ENCODE measurements at regions not wholly inside any gene's neighbourhood (a gene's known extent, or its start where the extent isn't known, plus 50 kb on each side); places are given as distances from the start of the nearest gene placed in this dataset.

- whole genome bisulfite sequencing (ENCODE audit: insufficient coverage): no CpG with 5 or more reads among the region's 2 CpGs
- Histone ChIP-seq H4K20me1 (ENCODE audit: insufficient read depth, low read length) (no peaks in the 10 kb centered on the region), H3K9ac (ENCODE audit: insufficient read depth, low read length, poor library complexity, severe bottlenecking) (no peak overlapping the region), H3K27ac (ENCODE audit: low read depth in 1 of 2, low read length in 2 of 2) (no peak overlapping the region), H3K9me3 (replicated peaks in 1 of 2; ENCODE audit: control insufficient read depth in 1 of 2, insufficient read depth in 1 of 2, low read length in 2 of 2) (peaks cover 0 to 3% of the 10 kb centered on the region in 2 donors), H3K36me3 (replicated peaks in 1 of 2; ENCODE audit: control insufficient read depth in 1 of 2, insufficient read depth in 2 of 2, low read length in 2 of 2) (no peaks in the 10 kb centered on the region), H3K79me2 (ENCODE audit: insufficient read depth, low read length) (no peaks in the 10 kb centered on the region), H3K4me2 (replicated peaks; ENCODE audit: extremely low read depth, low read length, poor library complexity, severe bottlenecking) (no peak overlapping the region), H3K4me3 (replicated peaks in 1 of 3; ENCODE audit: low read depth in 2 of 3, low read length in 3 of 3) (no peak overlapping the region), H2AFZ (ENCODE audit: insufficient read depth, low read depth, low read length, poor library complexity, severe bottlenecking) (no peak overlapping the region), H3K4me1 (ENCODE audit: control insufficient read depth in 1 of 2, insufficient read depth in 2 of 2, low read length in 2 of 2) (no peaks in the 10 kb centered on the region), H3K27me3 (ENCODE audit: control insufficient read depth in 2 of 2, insufficient read depth in 2 of 2, low read length in 2 of 2) (no peaks in the 10 kb centered on the region)
- intact Hi-C loops (cut with micrococcal nuclease): no loop called here
- no peaks in the 10 kb centered on the region for H3K27me3 Mint-ChIP-seq (ENCODE audit: low read depth in 3 of 3)
- TF ChIP-seq CTCF (IDR thresholded peaks at IDR 0.05): no peak
- no peak overlapping the region for H3K4me3 Mint-ChIP-seq
- H3K9me3 Mint-ChIP-seq: peaks cover 0 to 17% (median 5%) of the 10 kb centered on the region in 7 donors
- peak in 1 of 3 donors; percentile 5 for DNase-seq
- H3K27ac Mint-ChIP-seq: no peak overlapping the region
- no peaks in the 10 kb centered on the region for H3K36me3 Mint-ChIP-seq
- peaks cover 3% of the 10 kb centered on the region for H3K4me1 Mint-ChIP-seq
These were observed 364.6 kb upstream of the NOCT start for GRCh38 chr4:138650929-138651448.

GRCh38 chr4:138650495-138650894 lies 365.1 kb upstream of the NOCT start:
- H3K27ac Mint-ChIP-seq: no peak overlapping the region
- peaks cover 0 to 3% of the 10 kb centered on the region in 2 donors for H3K9me3 ChIP-seq (replicated peaks in 1 of 2; ENCODE audit: control insufficient read depth in 1 of 2, insufficient read depth in 1 of 2, low read length in 2 of 2)
- no peaks in the 10 kb centered on the region for H3K79me2 ChIP-seq (ENCODE audit: insufficient read depth, low read length)
- H3K4me2 ChIP-seq (replicated peaks; ENCODE audit: extremely low read depth, low read length, poor library complexity, severe bottlenecking): no peak overlapping the region
- no peak overlapping the region for H3K4me3 ChIP-seq (replicated peaks in 1 of 3; ENCODE audit: low read depth in 2 of 3, low read length in 3 of 3)
- peaks cover 3% of the 10 kb centered on the region for H3K4me1 Mint-ChIP-seq
- no peak overlapping the region for H2AFZ ChIP-seq (ENCODE audit: insufficient read depth, low read depth, low read length, poor library complexity, severe bottlenecking)
- no CpG with 5 or more reads among the region's 3 CpGs for WGBS (ENCODE audit: insufficient coverage)
- peaks cover 0 to 1% (median 0%) of the 10 kb centered on the region in 3 donors for H3K27me3 Mint-ChIP-seq (ENCODE audit: low read depth in 3 of 3)
- H3K4me1 ChIP-seq (ENCODE audit: control insufficient read depth in 1 of 2, insufficient read depth in 2 of 2, low read length in 2 of 2): no peaks in the 10 kb centered on the region
- H3K27ac ChIP-seq (ENCODE audit: low read depth in 1 of 2, low read length in 2 of 2): no peak overlapping the region
- H3K4me3 Mint-ChIP-seq: no peak overlapping the region
- no peaks in the 10 kb centered on the region for H3K27me3 ChIP-seq (ENCODE audit: control insufficient read depth in 2 of 2, insufficient read depth in 2 of 2, low read length in 2 of 2)
- H3K9me3 Mint-ChIP-seq: peaks cover 0 to 17% (median 5%) of the 10 kb centered on the region in 7 donors
- intact Hi-C loops (cut with micrococcal nuclease): no loop called here
- no peak for TF ChIP-seq CTCF (IDR thresholded peaks at IDR 0.05)
- H3K9ac ChIP-seq (ENCODE audit: insufficient read depth, low read length, poor library complexity, severe bottlenecking): no peak overlapping the region
- no peak for DNase-seq
- no peaks in the 10 kb centered on the region for H3K36me3 Mint-ChIP-seq
- no peaks in the 10 kb centered on the region for H3K36me3 ChIP-seq (replicated peaks in 1 of 2; ENCODE audit: control insufficient read depth in 1 of 2, insufficient read depth in 2 of 2, low read length in 2 of 2)
- H4K20me1 ChIP-seq (ENCODE audit: insufficient read depth, low read length): no peaks in the 10 kb centered on the region

Measured in CD14-positive monocyte (primary cell).